ENCODE measurements at regions not wholly inside any gene's neighbourhood (a gene's known extent, or its start where the extent isn't known, plus 50 kb on each side); places are given as distances from the start of the nearest gene placed in this dataset.

DNA sequence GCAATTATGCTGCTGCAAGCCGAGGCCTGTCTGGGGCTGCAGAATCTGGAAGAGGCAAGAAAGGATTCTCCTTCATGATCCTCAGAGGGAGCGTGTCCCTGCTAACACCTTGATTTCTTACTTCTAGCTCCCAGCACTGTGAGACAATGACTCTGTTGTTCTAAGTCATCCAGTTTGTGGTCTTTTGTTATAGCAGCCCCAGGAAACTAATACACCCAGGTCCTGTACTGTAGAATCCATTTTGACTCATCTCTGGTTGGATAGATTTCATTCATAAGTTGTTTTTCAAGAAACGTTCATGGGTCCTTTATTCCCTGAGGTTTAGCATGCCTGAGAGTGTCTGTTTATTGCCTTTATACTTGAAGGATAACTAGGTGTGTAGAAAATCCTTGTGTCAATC is 112.7 kb downstream of the TMEM17 start:
- ChIA-PET POLR2A (no interaction called here), CTCF (ENCODE audit: low intra/inter-chr PET ratio) (no interaction called here)
- intact Hi-C loops (cut with micrococcal nuclease) (no loop called here), in situ Hi-C loops (cut with MboI) (no loop called here)
- WGBS (ENCODE audit: insufficient coverage, low coverage, missing lambda C conversion rate): 57% methylated on average over 3 of the region's 3 CpGs
- H3K36me3 ChIP-seq (ENCODE audit: control insufficient read depth, insufficient read depth, low read length): no peaks in the 10 kb centered on the region
- no TSS peak for BruUV-seq (replicated peaks)
- no peaks in the 10 kb centered on the region for H4K20me1 ChIP-seq (replicated peaks; ENCODE audit: control insufficient read depth, insufficient read depth, low read length)
- H3K9me3 ChIP-seq (replicated peaks; ENCODE audit: control insufficient read depth, insufficient read depth, low read depth, low read length): no peaks in the 10 kb centered on the region
- no peak overlapping the region for H3K4me2 ChIP-seq (ENCODE audit: insufficient read depth, low read length)
- no peak overlapping the region for H3K9ac ChIP-seq (ENCODE audit: insufficient read depth in 1 of 2, low read depth in 2 of 2, low read length in 2 of 2)
- H2AFZ ChIP-seq (ENCODE audit: low read depth, low read length): no peak overlapping the region
- ATAC-seq (no peak), DNase-seq (ENCODE audit: extremely low read depth in 1 of 4, low spot score in 3 of 4) (no peak), FAIRE-seq (no peak)
- no peaks in the 10 kb centered on the region for H3K79me2 ChIP-seq (ENCODE audit: control insufficient read depth, insufficient read depth, low read length)
- no peak overlapping the region for H3K4me3 ChIP-seq
- H3K27ac ChIP-seq (ENCODE audit: extremely low read depth, low read depth, low read length): no peak overlapping the region
- H3K4me1 ChIP-seq (replicated peaks in 1 of 2; ENCODE audit: control insufficient read depth in 2 of 2, insufficient read depth in 2 of 2, low read length in 2 of 2): no peaks in the 10 kb centered on the region; a peak in 1 of 5 replicates
- H3K27me3 ChIP-seq (ENCODE audit: control insufficient read depth in 2 of 2, insufficient read depth in 2 of 2, low read length in 2 of 2): no peaks in the 10 kb centered on the region
- no peaks in the 10 kb centered on the region for H3K9me1 ChIP-seq (ENCODE audit: control insufficient read depth, insufficient read depth, low read length)
- TF ChIP-seq KAT8 (IDR thresholded peaks at IDR 0.05; ENCODE audit: low read depth) (no peak), CHD4 (IDR thresholded peaks at IDR 0.05; ENCODE audit: insufficient read depth, insufficient replicate concordance, low read depth, low read length, poor library complexity, severe bottlenecking) (no peak), ZBTB11 (CRISPR knock-in tag; IDR thresholded peaks at IDR 0.05) (no peak), NCOA1 (IDR thresholded peaks at IDR 0.05; ENCODE audit: low read depth) (no peak), POLR2AphosphoS5 (IDR thresholded peaks at IDR 0.05; ENCODE audit: control insufficient read depth, insufficient read depth, low read depth, low read length) (no peak)
- TF ChIP-seq, protein P1, sequence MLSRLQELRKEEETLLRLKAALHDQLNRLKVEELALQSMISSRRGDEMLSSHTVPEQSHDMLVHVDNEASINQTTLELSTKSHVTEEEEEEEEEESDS (CRISPR knock-in tag; IDR thresholded peaks at IDR 0.05): no peak
- TF ChIP-seq, protein P2, sequence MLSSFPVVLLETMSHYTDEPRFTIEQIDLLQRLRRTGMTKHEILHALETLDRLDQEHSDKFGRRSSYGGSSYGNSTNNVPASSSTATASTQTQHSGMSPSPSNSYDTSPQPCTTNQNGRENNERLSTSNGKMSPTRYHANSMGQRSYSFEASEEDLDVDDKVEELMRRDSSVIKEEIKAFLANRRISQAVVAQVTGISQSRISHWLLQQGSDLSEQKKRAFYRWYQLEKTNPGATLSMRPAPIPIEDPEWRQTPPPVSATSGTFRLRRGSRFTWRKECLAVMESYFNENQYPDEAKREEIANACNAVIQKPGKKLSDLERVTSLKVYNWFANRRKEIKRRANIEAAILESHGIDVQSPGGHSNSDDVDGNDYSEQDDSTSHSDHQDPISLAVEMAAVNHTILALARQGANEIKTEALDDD (IDR thresholded peaks at IDR 0.05): no peak
